ENCODE measurements at regions not wholly inside any gene's neighbourhood (a gene's known extent, or its start where the extent isn't known, plus 50 kb on each side); places are given as distances from the start of the nearest gene placed in this dataset.

DNA sequence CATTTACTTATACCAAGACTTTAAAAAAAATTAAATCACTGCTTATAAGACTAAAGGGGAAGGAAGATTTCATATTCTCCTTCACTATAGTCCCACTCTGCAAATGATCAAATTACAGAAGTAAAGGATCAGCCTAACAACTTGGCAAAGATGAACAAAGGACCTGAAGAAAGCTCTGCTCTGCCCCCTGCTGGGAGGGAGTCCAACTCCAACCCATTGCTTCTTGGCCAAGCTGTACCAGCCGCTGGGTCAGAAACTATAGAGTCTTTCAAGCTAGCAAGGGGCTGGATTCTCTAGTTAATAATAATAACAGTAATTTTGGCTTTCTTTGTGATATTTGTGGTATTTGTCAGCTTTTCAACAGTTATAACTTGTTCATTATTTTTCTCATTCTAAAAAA is 927.0 kb upstream of the CRIM1 start:
- DNase-seq: no peak

DNA sequence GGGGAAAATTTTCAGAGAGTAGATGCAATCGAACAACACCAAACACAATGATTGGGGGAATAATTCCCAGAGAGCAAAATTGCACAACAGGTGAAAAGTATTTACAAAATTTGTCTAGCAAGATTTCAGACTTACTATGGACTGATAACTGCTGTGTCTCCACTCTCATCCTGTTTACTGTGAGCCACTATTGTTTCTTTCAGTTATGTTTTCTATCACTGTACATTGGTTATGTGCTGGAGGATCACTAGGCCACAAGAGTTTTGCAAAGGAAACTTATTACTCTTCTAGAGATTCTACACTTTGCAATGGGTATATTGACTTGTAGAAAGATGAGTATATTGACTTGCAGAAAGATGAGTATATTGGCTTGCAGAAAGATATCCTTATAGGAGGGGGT is 934.1 kb upstream of the CRIM1 start:
- DNase-seq: no peak

GRCh38 chr2:35417293-35417692 is 938.3 kb upstream of the CRIM1 start:
- no peak for DNase-seq

DNA sequence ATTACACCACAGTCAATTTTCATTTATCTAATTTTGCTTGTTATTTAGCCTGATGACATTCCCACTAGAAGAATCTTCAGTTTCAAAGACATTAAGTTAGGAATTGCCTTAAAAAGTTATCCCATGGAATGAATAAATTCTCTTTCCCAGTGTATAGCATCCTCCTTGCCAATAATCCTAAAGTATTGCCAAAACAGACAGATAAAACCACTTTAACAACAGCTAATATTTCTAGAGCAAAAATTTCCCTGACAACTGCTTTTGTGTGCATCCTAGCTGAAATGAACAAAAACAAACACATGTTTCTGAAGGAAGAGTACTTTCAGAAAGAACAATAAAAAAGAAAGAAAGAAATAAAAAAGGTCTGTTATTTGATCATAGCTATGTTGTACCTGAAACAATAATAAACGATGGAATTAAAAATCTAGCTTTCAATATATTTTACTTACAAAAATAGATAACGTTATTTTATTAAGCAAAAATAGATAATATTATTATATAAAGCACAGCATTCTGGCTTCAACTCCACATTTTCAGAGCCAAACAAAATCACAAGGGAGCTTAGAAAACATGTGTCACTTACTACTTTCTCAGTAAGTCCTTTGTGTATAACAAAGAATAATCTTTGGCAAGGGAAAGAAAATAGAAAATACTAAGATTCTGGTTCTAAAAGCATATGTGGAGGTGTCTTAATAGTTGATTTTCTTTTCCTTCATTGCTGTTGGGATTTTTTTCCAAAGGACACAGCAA is 939.0 kb upstream of the CRIM1 start:
- no peak for DNase-seq

DNA sequence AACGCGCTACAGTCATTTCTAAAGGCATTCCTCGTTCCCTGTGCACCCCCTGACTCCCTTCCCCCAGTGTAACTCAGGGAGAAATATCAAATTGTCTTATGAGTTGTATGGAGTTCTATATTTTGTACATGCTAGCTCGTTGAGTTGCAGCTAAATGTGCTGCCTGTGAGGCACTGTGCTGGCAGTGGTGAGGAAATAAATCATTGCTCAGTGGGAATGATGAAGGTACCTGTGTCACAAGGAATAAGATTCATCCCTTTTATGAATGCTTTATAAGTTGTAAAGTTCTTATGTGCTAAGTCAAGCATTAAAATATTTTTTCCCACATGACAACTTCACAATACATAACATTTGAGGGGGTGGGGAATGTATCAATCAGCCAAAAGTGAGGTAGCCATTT is 939.6 kb upstream of the CRIM1 start:
- no peak for DNase-seq

GRCh38 chr2:35415282-35415681 is 940.3 kb upstream of the CRIM1 start:
- DNase-seq: no peak

- no peak for DNase-seq
Measured at GRCh38 chr2:35410431-35411061, 945.0 kb upstream of the CRIM1 start.

GRCh38 chr2:35409762-35410161 is 945.8 kb upstream of the CRIM1 start:
- no peak for DNase-seq

DNA sequence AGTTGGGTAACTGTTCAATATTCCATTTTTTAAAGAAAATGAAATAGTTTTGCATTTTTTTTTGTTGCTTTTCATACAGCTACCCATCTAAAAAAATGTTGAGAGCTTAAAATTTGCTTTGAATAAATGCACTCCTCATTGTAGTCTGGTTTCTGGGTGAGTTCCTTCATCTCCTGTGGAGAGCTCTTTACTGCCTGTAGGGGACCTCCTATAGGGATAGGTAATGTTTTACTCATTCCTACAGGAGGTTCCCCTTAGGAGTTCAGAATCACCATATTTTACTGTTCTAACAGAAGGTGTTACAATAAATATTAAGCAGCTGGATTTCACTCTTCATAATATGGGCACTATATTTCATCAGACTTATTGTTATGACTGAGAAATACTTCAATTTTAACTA is 947.3 kb upstream of the CRIM1 start:
- no peak for DNase-seq

GRCh38 chr2:35391736-35392442 is 963.7 kb upstream of the CRIM1 start:
- no peak for DNase-seq

- no peak for DNase-seq
Measured at GRCh38 chr2:35378791-35379190, 976.8 kb upstream of the CRIM1 start.

- DNase-seq: no peak
Measured at GRCh38 chr2:35374845-35375244, 980.7 kb upstream of the CRIM1 start.

DNA sequence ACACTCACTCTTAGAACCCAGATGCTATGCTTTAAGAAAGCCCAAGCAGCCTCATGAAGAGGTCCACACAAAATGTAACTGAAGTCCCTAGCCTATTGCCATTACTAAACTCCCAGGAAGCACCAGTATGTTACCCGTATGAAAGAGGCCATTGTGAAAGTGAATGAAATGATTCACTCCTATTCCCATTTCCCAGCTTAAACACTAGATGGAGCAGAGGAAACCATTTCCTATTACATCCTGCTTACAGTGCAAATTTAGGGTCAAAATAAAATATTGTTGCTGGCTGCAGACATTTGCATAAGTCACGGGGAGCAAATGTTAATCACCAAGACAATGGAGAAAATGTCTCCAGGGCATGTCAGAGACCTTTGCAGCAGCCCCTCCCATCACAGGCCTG is 989.7 kb upstream of the CRIM1 start:
- no peak for DNase-seq

GRCh38 chr2:35356332-35356731 is 999.2 kb upstream of the CRIM1 start:
- DNase-seq: no peak

DNA sequence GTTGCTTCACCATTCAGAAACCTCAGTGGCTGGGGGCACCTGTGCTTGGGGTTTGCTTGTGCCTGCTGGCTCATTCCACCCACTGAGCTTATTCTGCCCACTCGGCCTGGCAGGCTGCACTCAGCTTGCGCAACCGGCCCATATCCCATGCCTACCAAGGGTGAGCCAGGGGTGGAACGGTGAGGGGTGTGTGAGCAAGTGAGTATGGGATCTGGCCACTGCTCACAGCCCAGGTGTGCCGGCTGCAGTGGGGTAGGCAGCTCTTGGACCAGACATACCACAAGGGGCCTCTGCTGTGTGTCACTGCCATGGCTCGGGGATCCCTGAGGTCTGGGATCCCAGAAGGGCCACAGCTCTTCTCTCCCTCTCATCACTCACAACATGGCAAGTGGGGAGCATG is 1000.5 kb upstream of the CRIM1 start:
- no peak for DNase-seq

GRCh38 chr2:35347561-35347960 is 1008.0 kb upstream of the CRIM1 start:
- no peak for DNase-seq

DNA sequence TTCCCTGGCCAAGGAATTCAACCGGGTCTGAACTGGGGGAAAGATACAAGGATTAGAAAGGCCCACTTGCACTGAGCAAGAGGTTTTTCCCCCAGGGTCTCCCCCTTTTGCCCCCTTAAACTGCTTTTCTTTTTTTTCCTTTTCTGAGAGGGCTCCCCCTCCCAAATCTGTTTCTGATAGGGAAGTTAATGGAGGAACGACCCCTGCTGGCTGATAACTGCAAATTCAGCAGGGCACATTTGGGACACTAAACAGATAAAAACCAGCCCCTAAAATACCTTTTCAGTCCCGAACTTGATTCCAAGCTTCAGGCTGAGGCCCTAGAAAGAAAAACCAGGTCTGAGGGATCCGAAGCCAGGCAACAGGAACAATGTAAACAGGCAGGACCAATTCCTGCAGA is 1012.4 kb upstream of the CRIM1 start:
- no peak for DNase-seq

GRCh38 chr2:35339211-35339610 is 1016.4 kb upstream of the CRIM1 start:
- no peak for DNase-seq

DNA sequence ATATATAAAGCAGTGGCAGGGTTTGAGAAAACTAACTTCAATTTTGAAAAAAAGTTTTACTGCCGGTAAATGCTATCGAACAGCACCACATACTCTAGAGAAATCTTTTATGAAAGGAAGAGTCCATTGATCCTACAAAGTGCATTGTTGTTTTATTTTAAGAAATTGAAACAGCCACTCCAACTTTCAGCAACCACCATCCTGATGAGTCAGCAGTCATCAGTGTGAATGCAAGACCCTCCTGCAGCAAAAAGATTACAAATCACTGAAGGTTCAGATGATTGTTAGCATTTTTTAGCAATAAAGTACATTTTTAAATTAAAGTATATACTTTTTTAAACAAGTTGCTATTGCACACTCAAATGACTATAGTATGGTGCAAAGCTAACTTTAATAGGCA is 1017.7 kb upstream of the CRIM1 start:
- no peak for DNase-seq

GRCh38 chr2:35314049-35314448 is 1041.5 kb upstream of the CRIM1 start:
- DNase-seq: no peak

- no peak for DNase-seq
Measured at GRCh38 chr2:35301369-35301768, 1054.2 kb upstream of the CRIM1 start.

GRCh38 chr2:35298493-35298892 is 1057.1 kb upstream of the CRIM1 start:
- no peak for DNase-seq

GRCh38 chr2:35297403-35297802 is 1058.2 kb upstream of the CRIM1 start:
- no peak for DNase-seq

GRCh38 chr2:35294636-35295263 is 1060.8 kb upstream of the CRIM1 start:
- no peak for DNase-seq

All from effector CD4-positive, alpha-beta T cell (primary cell).